HG02885 (cell line): ENCODE measurements at regions not wholly inside any gene's neighbourhood (a gene's known extent, or its start where the extent isn't known, plus 50 kb on each side); places are given as distances from the start of the nearest gene placed in this dataset.
A peak's percentile ranks its signal among the peaks of the same experiment; 100 is the strongest.

Experiments
- ATAC-seq: cut with Tn5 transposase; IDR thresholded peaks from one replicate; pipeline ENCODE4 v1.9.1; 2021; ENCODE audit warnings: mild to moderate bottlenecking; ENCODE audit not compliant: unreplicated experiment, poor library complexity

- no peak for ATAC-seq
Measured at GRCh38 chr10:54908019-54908418, 107.0 kb upstream of the PCDH15 start.

- ATAC-seq: no peak
Measured at GRCh38 chr10:54906940-54907339, 105.9 kb upstream of the PCDH15 start.

GRCh38 chr10:54905578-54906192 is 104.7 kb upstream of the PCDH15 start:
- no peak for ATAC-seq

GRCh38 chr10:54904833-54905232 is 103.8 kb upstream of the PCDH15 start:
- no peak for ATAC-seq

- ATAC-seq: no peak
Measured at GRCh38 chr10:54903745-54904144, 102.7 kb upstream of the PCDH15 start.

GRCh38 chr10:54900584-54900983 is 99.6 kb upstream of the PCDH15 start:
- peak; percentile 89 for ATAC-seq

- no peak for ATAC-seq
Measured at GRCh38 chr10:54880996-54881395, 80.0 kb upstream of the PCDH15 start.

GRCh38 chr10:54869022-54869421 is 68.0 kb upstream of the PCDH15 start:
- no peak for ATAC-seq

GRCh38 chr10:54866666-54867065 is 65.6 kb upstream of the PCDH15 start:
- ATAC-seq: no peak

GRCh38 chr10:54854843-54855242 is 53.8 kb upstream of the PCDH15 start:
- no peak for ATAC-seq

- no peak for ATAC-seq
Measured at GRCh38 chr10:54854389-54854788, 53.4 kb upstream of the PCDH15 start.

GRCh38 chr10:54853883-54854282 is 52.9 kb upstream of the PCDH15 start:
- ATAC-seq: no peak
